LHCN-M2 (cell line): ENCODE measurements at regions not wholly inside any gene's neighbourhood (a gene's known extent, or its start where the extent isn't known, plus 50 kb on each side); places are given as distances from the start of the nearest gene placed in this dataset.
"Not testable (repeated sequence)": the region's sequence is repeated elsewhere in the genome, so short reads cannot be mapped to it uniquely, and the experiment has no call there.

Source experiments
- DNase-seq: peaks from one replicate; pipeline ENCODE4 v3.0.0-alpha.2; 2012; ENCODE audit warnings: low read depth

- no peak for DNase-seq
Measured at GRCh38 chr6:141254336-141254735, 878.4 kb upstream of the GJE1 start.

GRCh38 chr6:141252828-141253608 is 879.7 kb upstream of the GJE1 start:
- DNase-seq: peak; percentile 53

GRCh38 chr6:141251286-141251685 is 881.4 kb upstream of the GJE1 start:
- no peak for DNase-seq

- DNase-seq: no peak
Measured at GRCh38 chr6:141248021-141248799, 884.5 kb upstream of the GJE1 start.

- DNase-seq: no peak
Measured at GRCh38 chr6:141244366-141244765, 888.4 kb upstream of the GJE1 start.

- DNase-seq: no peak
Measured at GRCh38 chr6:141242957-141243356, 889.8 kb upstream of the GJE1 start.

- no peak for DNase-seq
Measured at GRCh38 chr6:141229296-141229695, 903.4 kb upstream of the GJE1 start.

GRCh38 chr6:141218583-141218982 is 914.1 kb upstream of the GJE1 start:
- no peak for DNase-seq

- DNase-seq: no peak
Measured at GRCh38 chr6:141216726-141217125, 916.0 kb upstream of the GJE1 start.

GRCh38 chr6:141212296-141212695 is 920.4 kb upstream of the GJE1 start:
- no peak for DNase-seq

GRCh38 chr6:141211845-141212244 is 920.9 kb upstream of the GJE1 start:
- no peak for DNase-seq

GRCh38 chr6:141210901-141211300 is 921.8 kb upstream of the GJE1 start:
- no peak for DNase-seq

- no peak for DNase-seq
Measured at GRCh38 chr6:141209890-141210289, 922.8 kb upstream of the GJE1 start.

GRCh38 chr6:141208101-141208500 is 924.6 kb upstream of the GJE1 start:
- no peak for DNase-seq

- peak; percentile 62 for DNase-seq
Measured at GRCh38 chr6:141203902-141204575, 928.7 kb upstream of the GJE1 start.

- DNase-seq: no peak
Measured at GRCh38 chr6:141202626-141203025, 930.1 kb upstream of the GJE1 start.

- no peak for DNase-seq
Measured at GRCh38 chr6:141199074-141199473, 933.7 kb upstream of the GJE1 start.

GRCh38 chr6:141195251-141195832 is 937.4 kb upstream of the GJE1 start:
- DNase-seq: no peak

- no peak for DNase-seq
Measured at GRCh38 chr6:141183368-141183767, 949.4 kb upstream of the GJE1 start.

- not testable (repeated sequence) for DNase-seq
Measured at GRCh38 chr6:141175458-141175857, 957.3 kb upstream of the GJE1 start.

- DNase-seq: no peak
Measured at GRCh38 chr6:141174932-141175331, 957.8 kb upstream of the GJE1 start.

GRCh38 chr6:141173529-141173928 is 959.2 kb upstream of the GJE1 start:
- DNase-seq: no peak
